ENCODE measurements at regions not wholly inside any gene's neighbourhood (a gene's known extent, or its start where the extent isn't known, plus 50 kb on each side); places are given as distances from the start of the nearest gene placed in this dataset.

DNA sequence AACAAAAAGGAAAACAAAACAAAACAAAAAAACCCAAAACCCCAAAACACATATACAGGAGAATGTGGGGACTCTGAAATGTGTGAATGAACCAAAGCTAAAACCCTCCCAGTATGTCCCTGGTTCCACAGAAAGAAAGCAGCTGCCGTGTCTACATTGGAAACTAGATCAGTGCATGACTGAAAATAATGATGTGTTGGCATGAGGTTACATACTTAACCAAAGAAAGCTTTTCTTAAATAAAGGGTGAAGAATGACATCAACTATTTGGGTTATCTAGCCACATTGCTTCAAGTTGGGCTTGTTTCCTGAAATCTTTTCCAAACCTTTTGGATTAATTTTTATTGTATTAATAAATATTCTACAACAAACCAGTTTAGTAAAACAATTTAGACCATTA, 91.9 kb upstream of the FN1 start:
- intact Hi-C loops (cut with micrococcal nuclease; ENCODE audit: unreplicated experiment) (no loop called here), in situ Hi-C loops (cut with HindIII; ENCODE audit: low pct_unique_long_range_greater_than_20kb, low sequenced_read_pairs) (no loop called here)
- CTCF ChIA-PET = no interaction called here
- Histone ChIP-seq H3K9me3 (ENCODE audit: control insufficient read depth, insufficient read depth, low read depth, low read length) (no peaks in the 10 kb centered on the region), H3K27me3 (ENCODE audit: control insufficient read depth, insufficient read depth, low read length) (no peaks in the 10 kb centered on the region), H3K27ac (ENCODE audit: low read length) (no peak overlapping the region), H3K4me1 (ENCODE audit: control insufficient read depth, insufficient read depth, low read length) (no peaks in the 10 kb centered on the region), H3K4me3 (ENCODE audit: low read depth in 2 of 2, low read length in 2 of 2) (no peak overlapping the region), H3K36me3 (ENCODE audit: control insufficient read depth, insufficient read depth, low read length) (no peaks in the 10 kb centered on the region)
- POLR2A ChIA-PET = no interaction called here
- no TSS peak for BruUV-seq (replicated peaks)
- no peak for DNase-seq (ENCODE audit: low read depth, low spot score)
- TF ChIP-seq, protein P1, sequence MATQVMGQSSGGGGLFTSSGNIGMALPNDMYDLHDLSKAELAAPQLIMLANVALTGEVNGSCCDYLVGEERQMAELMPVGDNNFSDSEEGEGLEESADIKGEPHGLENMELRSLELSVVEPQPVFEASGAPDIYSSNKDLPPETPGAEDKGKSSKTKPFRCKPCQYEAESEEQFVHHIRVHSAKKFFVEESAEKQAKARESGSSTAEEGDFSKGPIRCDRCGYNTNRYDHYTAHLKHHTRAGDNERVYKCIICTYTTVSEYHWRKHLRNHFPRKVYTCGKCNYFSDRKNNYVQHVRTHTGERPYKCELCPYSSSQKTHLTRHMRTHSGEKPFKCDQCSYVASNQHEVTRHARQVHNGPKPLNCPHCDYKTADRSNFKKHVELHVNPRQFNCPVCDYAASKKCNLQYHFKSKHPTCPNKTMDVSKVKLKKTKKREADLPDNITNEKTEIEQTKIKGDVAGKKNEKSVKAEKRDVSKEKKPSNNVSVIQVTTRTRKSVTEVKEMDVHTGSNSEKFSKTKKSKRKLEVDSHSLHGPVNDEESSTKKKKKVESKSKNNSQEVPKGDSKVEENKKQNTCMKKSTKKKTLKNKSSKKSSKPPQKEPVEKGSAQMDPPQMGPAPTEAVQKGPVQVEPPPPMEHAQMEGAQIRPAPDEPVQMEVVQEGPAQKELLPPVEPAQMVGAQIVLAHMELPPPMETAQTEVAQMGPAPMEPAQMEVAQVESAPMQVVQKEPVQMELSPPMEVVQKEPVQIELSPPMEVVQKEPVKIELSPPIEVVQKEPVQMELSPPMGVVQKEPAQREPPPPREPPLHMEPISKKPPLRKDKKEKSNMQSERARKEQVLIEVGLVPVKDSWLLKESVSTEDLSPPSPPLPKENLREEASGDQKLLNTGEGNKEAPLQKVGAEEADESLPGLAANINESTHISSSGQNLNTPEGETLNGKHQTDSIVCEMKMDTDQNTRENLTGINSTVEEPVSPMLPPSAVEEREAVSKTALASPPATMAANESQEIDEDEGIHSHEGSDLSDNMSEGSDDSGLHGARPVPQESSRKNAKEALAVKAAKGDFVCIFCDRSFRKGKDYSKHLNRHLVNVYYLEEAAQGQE (IDR thresholded peaks at IDR 0.05; ENCODE audit: insufficient read depth in 1 of 2, low read depth in 2 of 2, low read length in 1 of 2) = no peak
- TF ChIP-seq TCF7L2 (IDR thresholded peaks at IDR 0.05; ENCODE audit: low read depth, low read length) (no peak), POLR2AphosphoS5 (IDR thresholded peaks at IDR 0.05; ENCODE audit: low read depth, low read length) (no peak), SIN3A (IDR thresholded peaks at IDR 0.05; ENCODE audit: borderline replicate concordance, insufficient read depth, low read depth, low read length) (no peak)
- TF ChIP-seq, protein P2, sequence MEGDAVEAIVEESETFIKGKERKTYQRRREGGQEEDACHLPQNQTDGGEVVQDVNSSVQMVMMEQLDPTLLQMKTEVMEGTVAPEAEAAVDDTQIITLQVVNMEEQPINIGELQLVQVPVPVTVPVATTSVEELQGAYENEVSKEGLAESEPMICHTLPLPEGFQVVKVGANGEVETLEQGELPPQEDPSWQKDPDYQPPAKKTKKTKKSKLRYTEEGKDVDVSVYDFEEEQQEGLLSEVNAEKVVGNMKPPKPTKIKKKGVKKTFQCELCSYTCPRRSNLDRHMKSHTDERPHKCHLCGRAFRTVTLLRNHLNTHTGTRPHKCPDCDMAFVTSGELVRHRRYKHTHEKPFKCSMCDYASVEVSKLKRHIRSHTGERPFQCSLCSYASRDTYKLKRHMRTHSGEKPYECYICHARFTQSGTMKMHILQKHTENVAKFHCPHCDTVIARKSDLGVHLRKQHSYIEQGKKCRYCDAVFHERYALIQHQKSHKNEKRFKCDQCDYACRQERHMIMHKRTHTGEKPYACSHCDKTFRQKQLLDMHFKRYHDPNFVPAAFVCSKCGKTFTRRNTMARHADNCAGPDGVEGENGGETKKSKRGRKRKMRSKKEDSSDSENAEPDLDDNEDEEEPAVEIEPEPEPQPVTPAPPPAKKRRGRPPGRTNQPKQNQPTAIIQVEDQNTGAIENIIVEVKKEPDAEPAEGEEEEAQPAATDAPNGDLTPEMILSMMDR (IDR thresholded peaks at IDR 0.05) = no peak
- ATAC-seq = no peak

DNA sequence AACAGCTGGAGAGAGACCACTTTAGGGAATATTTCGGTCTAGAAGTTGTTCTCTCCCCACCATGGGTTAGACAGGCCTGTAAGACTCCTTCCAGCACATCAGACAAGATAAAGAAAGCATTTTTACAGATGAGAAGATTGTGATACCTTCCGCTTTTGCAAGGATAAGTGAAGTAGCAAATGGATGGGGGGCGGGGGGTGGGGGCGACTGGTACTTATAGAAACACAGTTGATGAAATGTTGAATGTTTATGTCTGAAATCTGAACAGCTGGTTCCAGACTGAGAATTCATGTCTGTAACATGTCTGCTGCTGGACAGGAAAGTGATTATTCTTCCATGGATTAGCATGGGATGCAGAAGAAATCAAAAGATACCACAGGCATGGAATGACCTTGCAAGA, 90.5 kb upstream of the FN1 start:
- DNase-seq (ENCODE audit: low read depth, low spot score) = no peak
- ChIA-PET POLR2A (no interaction called here), CTCF (no interaction called here)
- H3K27me3 ChIP-seq (ENCODE audit: control insufficient read depth, insufficient read depth, low read length) = no peaks in the 10 kb centered on the region
- H3K4me3 ChIP-seq (ENCODE audit: low read depth in 2 of 2, low read length in 2 of 2) = no peak overlapping the region
- H3K36me3 ChIP-seq (ENCODE audit: control insufficient read depth, insufficient read depth, low read length) = no peaks in the 10 kb centered on the region
- BruUV-seq (replicated peaks) = no TSS peak
- H3K27ac ChIP-seq (ENCODE audit: low read length) = no peak overlapping the region
- H3K9me3 ChIP-seq (ENCODE audit: control insufficient read depth, insufficient read depth, low read depth, low read length) = no peaks in the 10 kb centered on the region
- no peaks in the 10 kb centered on the region for H3K4me1 ChIP-seq (ENCODE audit: control insufficient read depth, insufficient read depth, low read length)
- TF ChIP-seq, protein P2 (IDR thresholded peaks at IDR 0.05) = no peak
- TF ChIP-seq TCF7L2 (IDR thresholded peaks at IDR 0.05; ENCODE audit: low read depth, low read length) = no peak
- no peak for TF ChIP-seq SIN3A (IDR thresholded peaks at IDR 0.05; ENCODE audit: borderline replicate concordance, insufficient read depth, low read depth, low read length)
- no peak for TF ChIP-seq POLR2AphosphoS5 (IDR thresholded peaks at IDR 0.05; ENCODE audit: low read depth, low read length)
- TF ChIP-seq, protein P1 (IDR thresholded peaks at IDR 0.05; ENCODE audit: insufficient read depth in 1 of 2, low read depth in 2 of 2, low read length in 1 of 2) = no peak
- ATAC-seq = no peak
- in situ Hi-C loops (cut with HindIII; ENCODE audit: low pct_unique_long_range_greater_than_20kb, low sequenced_read_pairs) = no loop called here
- intact Hi-C loops (cut with micrococcal nuclease; ENCODE audit: unreplicated experiment) = no loop called here
